ENCODE measurements at regions not wholly inside any gene's neighbourhood (a gene's known extent, or its start where the extent isn't known, plus 50 kb on each side); places are given as distances from the start of the nearest gene placed in this dataset.
"Not testable (repeated sequence)": the region's sequence is repeated elsewhere in the genome, so short reads cannot be mapped to it uniquely, and the experiment has no call there.

- no peak for DNase-seq (ENCODE audit: low read depth in 1 of 2, low spot score in 1 of 2)
Measured at GRCh38 chrX:140167551-140167950, 202.2 kb upstream of the CXorf66 start.

GRCh38 chrX:140165849-140166248, 200.5 kb upstream of the CXorf66 start:
- DNase-seq (ENCODE audit: low read depth in 1 of 2, low spot score in 1 of 2), result no peak

- DNase-seq (ENCODE audit: low read depth in 1 of 2, low spot score in 1 of 2), result no peak
Measured at GRCh38 chrX:140164391-140164790, 199.1 kb upstream of the CXorf66 start.

- no peak for DNase-seq (ENCODE audit: low read depth in 1 of 2, low spot score in 1 of 2)
Measured at GRCh38 chrX:140163371-140164159, 198.2 kb upstream of the CXorf66 start.

- no peak for DNase-seq (ENCODE audit: low read depth in 1 of 2, low spot score in 1 of 2)
Measured at GRCh38 chrX:140157611-140158010, 192.3 kb upstream of the CXorf66 start.

- DNase-seq (ENCODE audit: low read depth in 1 of 2, low spot score in 1 of 2), result no peak
Measured at GRCh38 chrX:140157143-140157542, 191.8 kb upstream of the CXorf66 start.

GRCh38 chrX:140151316-140151715, 186.0 kb upstream of the CXorf66 start:
- no peak for DNase-seq (ENCODE audit: low read depth in 1 of 2, low spot score in 1 of 2)

GRCh38 chrX:140149761-140150160, 184.4 kb upstream of the CXorf66 start:
- DNase-seq (ENCODE audit: low read depth in 1 of 2, low spot score in 1 of 2), result no peak

- peak in 1 of 2 donors; percentile 1 for DNase-seq (ENCODE audit: low read depth in 1 of 2, low spot score in 1 of 2)
Measured at GRCh38 chrX:140141444-140142029, 176.2 kb upstream of the CXorf66 start.

GRCh38 chrX:140138492-140138891, 173.2 kb upstream of the CXorf66 start:
- DNase-seq (ENCODE audit: low read depth in 1 of 2, low spot score in 1 of 2), result not testable (repeated sequence)

- not testable (repeated sequence) for DNase-seq (ENCODE audit: low read depth in 1 of 2, low spot score in 1 of 2)
Measured at GRCh38 chrX:140138065-140138464, 172.7 kb upstream of the CXorf66 start.

- no peak for DNase-seq (ENCODE audit: low read depth in 1 of 2, low spot score in 1 of 2)
Measured at GRCh38 chrX:140132937-140133336, 167.6 kb upstream of the CXorf66 start.

GRCh38 chrX:140123446-140123845, 158.1 kb upstream of the CXorf66 start:
- no peak for DNase-seq (ENCODE audit: low read depth in 1 of 2, low spot score in 1 of 2)

- not testable (repeated sequence) for DNase-seq (ENCODE audit: low read depth in 1 of 2, low spot score in 1 of 2)
Measured at GRCh38 chrX:140114059-140114458, 148.7 kb upstream of the CXorf66 start.

GRCh38 chrX:140110081-140110650, 144.8 kb upstream of the CXorf66 start:
- DNase-seq (ENCODE audit: low read depth in 1 of 2, low spot score in 1 of 2), result no peak

- DNase-seq (ENCODE audit: low read depth in 1 of 2, low spot score in 1 of 2), result no peak
Measured at GRCh38 chrX:140104760-140105159, 139.4 kb upstream of the CXorf66 start.

GRCh38 chrX:140099221-140099620, 133.9 kb upstream of the CXorf66 start:
- no peak for DNase-seq (ENCODE audit: low read depth in 1 of 2, low spot score in 1 of 2)

- DNase-seq (ENCODE audit: low read depth in 1 of 2, low spot score in 1 of 2), result no peak
Measured at GRCh38 chrX:140092121-140092520, 126.8 kb upstream of the CXorf66 start.

GRCh38 chrX:140091125-140091886, 126.0 kb upstream of the CXorf66 start:
- DNase-seq (ENCODE audit: low read depth in 1 of 2, low spot score in 1 of 2), result no peak

GRCh38 chrX:140090800-140091124, 125.4 kb upstream of the CXorf66 start:
- no peak for DNase-seq (ENCODE audit: low read depth in 1 of 2, low spot score in 1 of 2)

- no peak for DNase-seq (ENCODE audit: low read depth in 1 of 2, low spot score in 1 of 2)
Measured at GRCh38 chrX:140088438-140088837, 123.1 kb upstream of the CXorf66 start.

- DNase-seq (ENCODE audit: low read depth in 1 of 2, low spot score in 1 of 2), result no peak
Measured at GRCh38 chrX:140087875-140088274, 122.6 kb upstream of the CXorf66 start.
